ENCODE measurements at regions not wholly inside any gene's neighbourhood (a gene's known extent, or its start where the extent isn't known, plus 50 kb on each side); places are given as distances from the start of the nearest gene placed in this dataset.

DNA sequence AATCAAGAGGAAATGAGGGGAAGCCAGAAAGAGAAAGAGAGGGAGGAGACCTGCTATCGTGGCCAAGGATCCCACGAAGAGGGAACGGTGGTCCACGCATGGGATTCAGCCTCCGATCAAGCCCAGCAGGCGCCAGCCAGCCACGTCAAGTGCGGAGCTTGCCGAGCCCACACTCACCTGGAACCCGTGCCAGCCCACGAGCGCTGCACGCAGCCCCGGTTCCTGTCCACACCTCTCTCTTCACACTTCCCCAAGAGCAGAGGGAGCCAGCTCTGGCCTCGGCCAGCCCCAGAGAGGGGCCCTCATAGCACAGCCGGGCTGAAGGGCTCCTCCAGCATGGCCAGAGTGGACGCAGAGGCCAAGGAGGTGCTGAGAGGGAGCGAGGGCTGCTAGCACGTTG, 795.1 kb upstream of the GRIA3 start:
- no peak overlapping the region for H3K4me3 ChIP-seq (ENCODE audit: low read depth, low read length)
- TF ChIP-seq, protein P1, sequence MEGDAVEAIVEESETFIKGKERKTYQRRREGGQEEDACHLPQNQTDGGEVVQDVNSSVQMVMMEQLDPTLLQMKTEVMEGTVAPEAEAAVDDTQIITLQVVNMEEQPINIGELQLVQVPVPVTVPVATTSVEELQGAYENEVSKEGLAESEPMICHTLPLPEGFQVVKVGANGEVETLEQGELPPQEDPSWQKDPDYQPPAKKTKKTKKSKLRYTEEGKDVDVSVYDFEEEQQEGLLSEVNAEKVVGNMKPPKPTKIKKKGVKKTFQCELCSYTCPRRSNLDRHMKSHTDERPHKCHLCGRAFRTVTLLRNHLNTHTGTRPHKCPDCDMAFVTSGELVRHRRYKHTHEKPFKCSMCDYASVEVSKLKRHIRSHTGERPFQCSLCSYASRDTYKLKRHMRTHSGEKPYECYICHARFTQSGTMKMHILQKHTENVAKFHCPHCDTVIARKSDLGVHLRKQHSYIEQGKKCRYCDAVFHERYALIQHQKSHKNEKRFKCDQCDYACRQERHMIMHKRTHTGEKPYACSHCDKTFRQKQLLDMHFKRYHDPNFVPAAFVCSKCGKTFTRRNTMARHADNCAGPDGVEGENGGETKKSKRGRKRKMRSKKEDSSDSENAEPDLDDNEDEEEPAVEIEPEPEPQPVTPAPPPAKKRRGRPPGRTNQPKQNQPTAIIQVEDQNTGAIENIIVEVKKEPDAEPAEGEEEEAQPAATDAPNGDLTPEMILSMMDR (IDR thresholded peaks at IDR 0.05; ENCODE audit: insufficient read depth, low read length, severe bottlenecking), result no peak
- H3K36me3 ChIP-seq (ENCODE audit: control insufficient read depth, insufficient read depth, low read length), result no peaks in the 10 kb centered on the region
- FAIRE-seq (no peak), DNase-seq (ENCODE audit: low read depth) (no peak)
- no peaks in the 10 kb centered on the region for H3K27me3 ChIP-seq (ENCODE audit: control insufficient read depth, insufficient read depth, low read length)

DNA sequence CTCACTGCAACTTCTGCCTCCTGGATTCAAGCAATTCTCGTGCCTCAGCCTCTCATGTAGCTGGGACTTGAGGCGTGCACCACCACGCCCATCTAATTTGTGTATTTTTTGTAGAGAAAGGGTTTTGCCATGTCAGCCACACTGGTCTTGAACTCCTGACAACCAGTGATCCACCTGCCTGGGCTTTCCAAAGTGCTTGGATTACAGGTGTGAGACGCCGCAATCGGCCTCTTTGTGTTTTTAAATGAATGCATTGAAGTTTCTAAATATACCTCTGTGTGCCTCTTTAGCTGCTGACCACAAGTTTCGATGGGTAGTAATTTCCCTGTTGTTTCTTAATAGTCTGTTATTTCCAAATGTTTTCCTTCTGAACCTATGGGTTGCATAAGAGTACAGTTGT, 765.3 kb upstream of the GRIA3 start:
- FAIRE-seq (no peak), DNase-seq (ENCODE audit: low read depth) (no peak)
- TF ChIP-seq, protein P1 (IDR thresholded peaks at IDR 0.05; ENCODE audit: insufficient read depth, low read length, severe bottlenecking), result no peak
- H3K27me3 ChIP-seq (ENCODE audit: control insufficient read depth, insufficient read depth, low read length), result no peaks in the 10 kb centered on the region
- H3K36me3 ChIP-seq (ENCODE audit: control insufficient read depth, insufficient read depth, low read length), result no peaks in the 10 kb centered on the region
- H3K4me3 ChIP-seq (ENCODE audit: low read depth, low read length), result no peak overlapping the region

DNA sequence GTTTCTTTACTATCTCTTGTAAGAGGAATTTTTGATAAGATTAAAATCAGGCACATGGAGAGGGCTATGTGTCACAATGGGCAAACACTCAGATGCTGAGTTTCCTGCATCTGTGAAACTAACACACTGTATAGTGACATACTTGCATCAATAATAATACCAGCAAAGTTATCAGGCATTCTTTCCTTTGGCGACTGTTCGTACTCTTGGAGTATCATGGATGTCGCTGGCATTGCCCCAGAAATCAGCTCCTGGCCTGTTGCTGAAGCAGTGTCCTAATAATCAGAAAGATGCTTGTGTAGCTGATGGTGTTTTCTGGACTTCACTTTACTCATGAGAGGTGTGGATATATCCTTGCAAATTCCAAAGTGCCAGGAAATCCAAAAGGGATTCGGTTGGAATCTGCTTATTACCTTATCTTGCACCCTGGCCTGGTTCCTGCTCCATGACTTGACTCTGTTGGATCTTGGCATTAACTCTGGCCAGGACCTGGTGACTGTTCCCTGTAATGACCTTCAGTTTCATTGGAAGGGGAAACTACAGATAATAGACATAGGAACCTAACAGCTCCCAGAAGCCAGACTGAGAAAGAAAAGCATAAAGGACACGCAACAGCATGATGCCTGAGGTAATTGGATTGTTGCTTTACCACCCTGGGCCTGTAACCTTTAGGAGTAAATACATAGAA, 762.5 kb upstream of the GRIA3 start:
- H3K36me3 ChIP-seq (ENCODE audit: control insufficient read depth, insufficient read depth, low read length), result no peaks in the 10 kb centered on the region
- DNase-seq (ENCODE audit: low read depth), result no peak
- H3K4me3 ChIP-seq (ENCODE audit: low read depth, low read length), result no peak overlapping the region
- no peak for FAIRE-seq
- no peaks in the 10 kb centered on the region for H3K27me3 ChIP-seq (ENCODE audit: control insufficient read depth, insufficient read depth, low read length)
- TF ChIP-seq, protein P1 (IDR thresholded peaks at IDR 0.05; ENCODE audit: insufficient read depth, low read length, severe bottlenecking), result no peak

GRCh38 chrX:122422547-122422946, 761.5 kb upstream of the GRIA3 start:
- no peak for FAIRE-seq
- TF ChIP-seq, protein P1 (IDR thresholded peaks at IDR 0.05; ENCODE audit: insufficient read depth, low read length, severe bottlenecking), result no peak

DNA sequence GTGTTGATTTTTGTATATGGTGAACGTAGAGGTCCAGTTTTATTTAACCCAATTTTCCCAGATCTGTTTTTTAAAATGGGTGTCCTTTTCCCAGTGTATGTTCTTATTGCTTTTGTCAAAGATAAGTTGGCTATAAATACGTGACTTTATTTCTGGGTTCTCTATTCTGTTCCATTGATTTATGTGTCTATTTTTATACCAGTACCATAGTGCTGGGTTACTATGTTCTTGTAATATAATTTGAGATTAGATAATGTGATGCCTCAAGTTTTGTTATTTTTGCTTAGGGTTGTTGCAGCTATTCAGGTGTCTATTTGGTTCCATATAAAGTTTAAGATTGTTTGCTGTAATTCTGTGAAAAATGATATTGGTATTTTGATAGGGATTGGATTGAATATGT, 749.1 kb upstream of the GRIA3 start:
- H3K4me3 ChIP-seq (ENCODE audit: low read depth, low read length), result no peak overlapping the region
- no peaks in the 10 kb centered on the region for H3K36me3 ChIP-seq (ENCODE audit: control insufficient read depth, insufficient read depth, low read length)
- DNase-seq (ENCODE audit: low read depth) (no peak), FAIRE-seq (no peak)
- TF ChIP-seq, protein P1 (IDR thresholded peaks at IDR 0.05; ENCODE audit: insufficient read depth, low read length, severe bottlenecking), result no peak
- H3K27me3 ChIP-seq (ENCODE audit: control insufficient read depth, insufficient read depth, low read length), result no peaks in the 10 kb centered on the region

More at GRCh38 chrX:122422547-122422946, 761.5 kb upstream of the GRIA3 start:
- Histone ChIP-seq H3K4me3 (ENCODE audit: low read depth, low read length) (no peak overlapping the region), H3K27me3 (ENCODE audit: control insufficient read depth, insufficient read depth, low read length) (no peaks in the 10 kb centered on the region), H3K36me3 (ENCODE audit: control insufficient read depth, insufficient read depth, low read length) (no peaks in the 10 kb centered on the region)
- DNase-seq (ENCODE audit: low read depth), result no peak

GRCh38 chrX:122439831-122440230, 744.2 kb upstream of the GRIA3 start:
- Histone ChIP-seq H3K27me3 (ENCODE audit: control insufficient read depth, insufficient read depth, low read length) (no peaks in the 10 kb centered on the region), H3K4me3 (ENCODE audit: low read depth, low read length) (no peak overlapping the region), H3K36me3 (ENCODE audit: control insufficient read depth, insufficient read depth, low read length) (no peaks in the 10 kb centered on the region)
- DNase-seq (ENCODE audit: low read depth), result no peak
- TF ChIP-seq, protein P1 (IDR thresholded peaks at IDR 0.05; ENCODE audit: insufficient read depth, low read length, severe bottlenecking), result no peak
- no peak for FAIRE-seq
